ENCODE measurements at regions not wholly inside any gene's neighbourhood (a gene's known extent, or its start where the extent isn't known, plus 50 kb on each side); places are given as distances from the start of the nearest gene placed in this dataset.

- no peak overlapping the region for H2AFZ ChIP-seq (ENCODE audit: low read length)
- ATAC-seq (no peak), DNase-seq (ENCODE audit: low spot score) (no peak), FAIRE-seq (no peak)
- ChIA-PET CTCF (ENCODE audit: low intra/inter-chr PET ratio, low total read pairs) (no interaction called here), POLR2A (no interaction called here)
- H3K27me3 ChIP-seq (ENCODE audit: control insufficient read depth in 1 of 2, insufficient read depth in 2 of 2, low read length in 2 of 2) = peaks cover 0 to 17% of the 10 kb centered on the region in 2 experiments; a peak in 2 of 5 replicates
- intact Hi-C loops (cut with micrococcal nuclease; ENCODE audit: unreplicated experiment) = no loop called here
- H3K27ac ChIP-seq (ENCODE audit: extremely low read length, insufficient read depth, low read length) = no peak overlapping the region
- in situ Hi-C loops (cut with HindIII; ENCODE audit: extremely low pct_ligation_motif_present, low pct_unique_long_range_greater_than_20kb) = loop anchor here (10.0 kb wide), 1 partner anchor 650 kb away; no protein-coding TSS in a partner anchor
- H3K9ac ChIP-seq (ENCODE audit: insufficient read depth, low read depth, low read length) = no peak overlapping the region
- TF ChIP-seq, protein P1, sequence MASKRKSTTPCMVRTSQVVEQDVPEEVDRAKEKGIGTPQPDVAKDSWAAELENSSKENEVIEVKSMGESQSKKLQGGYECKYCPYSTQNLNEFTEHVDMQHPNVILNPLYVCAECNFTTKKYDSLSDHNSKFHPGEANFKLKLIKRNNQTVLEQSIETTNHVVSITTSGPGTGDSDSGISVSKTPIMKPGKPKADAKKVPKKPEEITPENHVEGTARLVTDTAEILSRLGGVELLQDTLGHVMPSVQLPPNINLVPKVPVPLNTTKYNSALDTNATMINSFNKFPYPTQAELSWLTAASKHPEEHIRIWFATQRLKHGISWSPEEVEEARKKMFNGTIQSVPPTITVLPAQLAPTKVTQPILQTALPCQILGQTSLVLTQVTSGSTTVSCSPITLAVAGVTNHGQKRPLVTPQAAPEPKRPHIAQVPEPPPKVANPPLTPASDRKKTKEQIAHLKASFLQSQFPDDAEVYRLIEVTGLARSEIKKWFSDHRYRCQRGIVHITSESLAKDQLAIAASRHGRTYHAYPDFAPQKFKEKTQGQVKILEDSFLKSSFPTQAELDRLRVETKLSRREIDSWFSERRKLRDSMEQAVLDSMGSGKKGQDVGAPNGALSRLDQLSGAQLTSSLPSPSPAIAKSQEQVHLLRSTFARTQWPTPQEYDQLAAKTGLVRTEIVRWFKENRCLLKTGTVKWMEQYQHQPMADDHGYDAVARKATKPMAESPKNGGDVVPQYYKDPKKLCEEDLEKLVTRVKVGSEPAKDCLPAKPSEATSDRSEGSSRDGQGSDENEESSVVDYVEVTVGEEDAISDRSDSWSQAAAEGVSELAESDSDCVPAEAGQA (IDR thresholded peaks at IDR 0.05; ENCODE audit: low read depth) = no peak
- TF ChIP-seq, protein P1 (CRISPR knock-in tag; IDR thresholded peaks at IDR 0.05; ENCODE audit: borderline replicate concordance) = no peak
- TF ChIP-seq PHF20 (CRISPR knock-in tag; IDR thresholded peaks at IDR 0.05) = no peak
- no peak for TF ChIP-seq ZNF230 (CRISPR knock-in tag; IDR thresholded peaks at IDR 0.05)
- H4K20me1 ChIP-seq (ENCODE audit: insufficient read depth, low read length) = no peaks in the 10 kb centered on the region
- WGBS (ENCODE audit: low lambda C conversion rate) = 53% methylated on average over 5 of the region's 5 CpGs
- H3K4me2 ChIP-seq (ENCODE audit: low read depth, low read length) = no peak overlapping the region
- H3K4me3 ChIP-seq (replicated peaks in 1 of 3; ENCODE audit: insufficient read depth in 1 of 3, low read depth in 2 of 3, low read length in 3 of 3) = no peak overlapping the region
- H3K9me3 ChIP-seq (ENCODE audit: low read length) = no peaks in the 10 kb centered on the region
- H3K79me2 ChIP-seq (ENCODE audit: insufficient read depth, low read length) = no peaks in the 10 kb centered on the region
- no peaks in the 10 kb centered on the region for H3K4me1 ChIP-seq (ENCODE audit: insufficient read depth, low read length)
- no peaks in the 10 kb centered on the region for H3K36me3 ChIP-seq (replicated peaks in 1 of 2; ENCODE audit: control insufficient read depth in 1 of 2, insufficient read depth in 2 of 2, low read length in 2 of 2)
- no TSS peak for BruUV-seq (replicated peaks)
Observed at GRCh38 chr5:154625031-154625430, 130.1 kb upstream of the LARP1 start.
